ENCODE measurements at regions not wholly inside any gene's neighbourhood (a gene's known extent, or its start where the extent isn't known, plus 50 kb on each side); places are given as distances from the start of the nearest gene placed in this dataset.

- FAIRE-seq (no peak), DNase-seq (ENCODE audit: extremely low spot score, insufficient read length, low read depth) (no peak)
Measured at GRCh38 chrX:10045327-10046000, 78.3 kb downstream of the CLDN34 start.

DNA sequence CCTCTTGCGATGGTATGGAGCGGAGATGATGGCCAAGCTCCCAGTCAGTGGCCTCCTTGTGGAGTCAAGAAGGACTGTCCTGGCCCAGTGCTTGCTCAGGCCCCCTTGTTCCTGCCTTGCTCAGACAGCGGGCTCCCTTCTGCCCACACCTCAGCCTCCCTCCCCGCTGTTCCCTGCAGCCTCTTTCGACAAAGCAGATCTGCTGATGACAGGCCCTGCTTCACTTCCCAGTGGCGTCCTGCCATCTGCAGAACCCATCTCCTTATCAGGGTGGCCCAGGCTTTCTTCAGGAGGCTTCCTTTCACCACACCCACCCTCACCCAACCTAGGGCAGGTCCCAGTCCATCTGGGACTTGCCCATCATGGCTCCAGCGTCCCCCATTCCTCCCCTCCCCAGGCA lies 80.0 kb downstream of the CLDN34 start:
- FAIRE-seq: no peak

DNA sequence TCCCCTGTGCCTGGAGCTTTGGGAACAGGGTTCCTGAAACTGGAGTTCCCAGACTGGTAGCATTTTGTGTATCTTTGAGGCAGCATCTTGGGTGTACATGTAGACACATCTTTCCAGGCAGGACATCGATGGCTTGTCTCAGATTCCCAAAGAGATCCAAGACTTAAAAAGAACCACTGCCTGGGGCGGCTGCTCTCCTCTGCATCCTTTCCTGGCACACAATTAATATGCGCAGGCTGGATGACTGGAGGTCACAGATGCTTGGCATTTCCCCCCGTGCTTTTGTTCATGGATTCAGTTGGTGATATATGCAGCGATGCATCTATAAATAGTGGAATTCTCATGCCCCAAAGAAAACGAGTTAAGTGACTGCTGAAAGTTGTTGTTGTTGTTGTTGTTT lies 80.5 kb downstream of the CLDN34 start:
- DNase-seq (ENCODE audit: extremely low spot score, insufficient read length, low read depth): no peak
- FAIRE-seq: no peak

More for the DNA sequence above, 80.0 kb downstream of the CLDN34 start:
- DNase-seq (ENCODE audit: extremely low spot score, insufficient read length, low read depth): no peak

GRCh38 chrX:10048076-10048475 lies 80.9 kb downstream of the CLDN34 start:
- FAIRE-seq (no peak), DNase-seq (ENCODE audit: extremely low spot score, insufficient read length, low read depth) (no peak)

DNA sequence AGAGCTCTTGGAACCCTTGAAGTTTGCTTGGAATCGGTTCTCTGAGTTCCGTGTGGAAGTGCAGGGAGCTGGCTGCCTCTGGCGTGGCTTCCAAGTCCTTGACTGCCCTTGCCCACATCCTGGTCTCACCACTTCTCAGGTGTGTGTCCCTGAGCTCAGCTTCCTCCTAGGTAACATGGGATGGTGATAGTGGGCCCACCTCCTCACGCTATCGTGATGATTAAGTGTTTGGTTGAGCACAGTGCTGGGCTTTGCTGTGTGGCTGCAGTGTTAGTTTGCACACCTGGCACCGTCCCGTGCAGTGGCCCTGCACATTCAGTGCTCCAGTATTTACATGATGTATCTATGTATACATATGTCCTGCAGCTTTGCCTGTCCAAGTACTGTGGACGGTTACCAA lies 81.5 kb downstream of the CLDN34 start:
- FAIRE-seq (no peak), DNase-seq (ENCODE audit: extremely low spot score, insufficient read length, low read depth) (no peak)

DNA sequence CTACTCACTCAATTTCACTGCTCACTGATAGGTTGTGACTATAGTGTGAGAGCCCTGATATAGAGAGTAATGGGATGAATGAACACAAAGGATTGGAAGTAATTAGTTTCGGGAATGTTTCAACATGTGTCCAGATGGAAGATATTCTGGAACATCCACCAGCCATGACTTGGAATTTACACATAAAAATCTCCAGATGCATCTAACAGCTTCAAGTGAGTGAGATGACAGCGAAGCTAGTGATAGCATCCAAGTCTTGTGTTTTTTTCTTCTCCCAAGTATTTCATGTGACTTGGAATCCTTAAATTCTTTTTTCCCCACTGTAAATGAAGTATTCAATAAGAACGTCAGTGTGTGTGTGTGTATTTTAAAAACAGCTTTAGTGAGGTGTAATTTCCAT lies 82.1 kb downstream of the CLDN34 start:
- DNase-seq (ENCODE audit: extremely low spot score, insufficient read length, low read depth) (no peak), FAIRE-seq (no peak)

GRCh38 chrX:10050481-10050880 lies 83.3 kb downstream of the CLDN34 start:
- FAIRE-seq (no peak), DNase-seq (ENCODE audit: extremely low spot score, insufficient read length, low read depth) (no peak)

GRCh38 chrX:10051866-10052480 lies 84.8 kb downstream of the CLDN34 start:
- DNase-seq (ENCODE audit: extremely low spot score, insufficient read length, low read depth) (no peak), FAIRE-seq (no peak)

DNA sequence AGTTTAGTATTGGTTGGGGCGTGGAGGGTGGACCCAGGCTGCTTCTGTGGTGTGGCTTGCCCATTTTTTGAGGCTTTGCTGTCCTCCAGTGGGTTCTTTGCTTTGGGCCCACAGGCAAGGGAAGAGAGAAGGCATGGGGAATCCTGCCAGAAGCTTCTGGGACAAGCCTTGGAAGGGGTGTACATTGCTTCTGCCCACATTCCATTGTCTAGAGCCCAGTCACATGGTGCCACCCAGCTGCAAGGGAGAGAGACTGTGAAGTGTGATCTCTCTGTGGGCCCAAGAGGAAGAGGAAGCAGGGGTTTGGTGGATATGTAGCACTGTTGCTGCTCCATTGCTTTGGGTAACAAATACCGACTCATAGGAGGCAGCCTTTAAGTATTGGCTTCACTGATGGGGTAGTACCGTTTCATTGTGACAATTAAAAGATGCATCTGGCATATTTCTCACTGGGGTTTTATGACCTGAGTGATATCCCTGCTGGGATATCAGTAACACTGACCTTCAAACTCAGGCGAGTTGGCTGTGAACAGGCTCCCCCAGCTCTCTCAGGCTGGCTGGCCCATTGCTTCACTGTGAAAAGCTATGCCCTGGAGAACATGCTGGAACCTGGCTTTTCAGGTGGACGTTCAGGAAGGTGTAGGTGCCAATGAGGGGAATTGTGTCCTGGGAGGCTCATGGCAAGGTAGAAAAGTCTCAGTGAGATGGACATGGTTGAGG lies 85.9 kb downstream of the CLDN34 start:
- no peak for DNase-seq (ENCODE audit: extremely low spot score, insufficient read length, low read depth)
- FAIRE-seq: no peak

DNA sequence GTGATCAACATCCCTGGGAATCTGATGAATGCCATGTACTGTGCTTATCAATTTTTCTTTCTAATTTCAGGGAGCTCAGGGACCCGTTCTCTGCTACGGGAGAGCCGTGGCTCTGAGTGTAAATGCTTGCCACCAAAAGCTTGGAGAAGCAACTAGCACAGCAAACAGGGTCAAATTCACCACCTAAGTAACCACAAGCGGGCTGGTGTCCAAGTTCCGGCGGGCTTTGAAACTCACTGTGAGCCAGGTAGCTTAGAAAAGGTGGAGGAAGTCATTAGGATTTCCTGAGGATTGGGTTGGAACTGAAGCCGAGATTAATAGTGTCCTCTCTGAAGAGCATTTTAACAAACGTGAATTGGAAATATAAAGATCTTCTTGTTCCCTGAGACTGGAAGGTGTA lies 87.2 kb downstream of the CLDN34 start:
- no peak for FAIRE-seq

GRCh38 chrX:10055430-10055829 lies 88.3 kb downstream of the CLDN34 start:
- FAIRE-seq: no peak
- DNase-seq (ENCODE audit: extremely low spot score, insufficient read length, low read depth): no peak

More for the DNA sequence above, 87.2 kb downstream of the CLDN34 start:
- no peak for DNase-seq (ENCODE audit: extremely low spot score, insufficient read length, low read depth)

GRCh38 chrX:10062352-10062751 lies 94.4 kb upstream of the CLCN4 start:
- DNase-seq (ENCODE audit: extremely low spot score, insufficient read length, low read depth): no peak
- no peak for FAIRE-seq

- FAIRE-seq (no peak), DNase-seq (ENCODE audit: extremely low spot score, insufficient read length, low read depth) (no peak)
Measured at GRCh38 chrX:10062980-10063379, 93.8 kb upstream of the CLCN4 start.

DNA sequence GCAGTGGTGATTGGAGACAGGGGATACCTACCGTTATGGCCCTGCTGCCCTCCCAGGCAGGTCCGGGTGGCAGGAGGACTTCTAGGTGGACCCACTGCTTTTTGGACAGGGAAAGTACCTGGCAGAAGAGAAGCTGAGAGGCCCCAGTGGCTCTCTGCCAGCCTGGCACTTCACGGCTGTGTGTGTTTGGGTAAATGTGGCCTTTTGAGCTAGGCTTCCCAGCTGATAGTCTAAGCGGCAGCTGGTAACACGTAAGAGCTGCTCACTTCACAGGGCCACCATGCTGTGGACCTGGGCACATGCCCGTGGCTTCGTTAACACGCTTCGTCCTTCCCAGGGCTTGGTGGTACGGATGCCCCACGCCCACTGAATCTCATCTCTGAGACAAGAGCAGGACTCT lies 92.0 kb upstream of the CLCN4 start:
- DNase-seq (ENCODE audit: extremely low spot score, insufficient read length, low read depth) (no peak), FAIRE-seq (no peak)

- FAIRE-seq (no peak), DNase-seq (ENCODE audit: extremely low spot score, insufficient read length, low read depth) (no peak)
Measured at GRCh38 chrX:10070714-10071436, 85.9 kb upstream of the CLCN4 start.

DNA sequence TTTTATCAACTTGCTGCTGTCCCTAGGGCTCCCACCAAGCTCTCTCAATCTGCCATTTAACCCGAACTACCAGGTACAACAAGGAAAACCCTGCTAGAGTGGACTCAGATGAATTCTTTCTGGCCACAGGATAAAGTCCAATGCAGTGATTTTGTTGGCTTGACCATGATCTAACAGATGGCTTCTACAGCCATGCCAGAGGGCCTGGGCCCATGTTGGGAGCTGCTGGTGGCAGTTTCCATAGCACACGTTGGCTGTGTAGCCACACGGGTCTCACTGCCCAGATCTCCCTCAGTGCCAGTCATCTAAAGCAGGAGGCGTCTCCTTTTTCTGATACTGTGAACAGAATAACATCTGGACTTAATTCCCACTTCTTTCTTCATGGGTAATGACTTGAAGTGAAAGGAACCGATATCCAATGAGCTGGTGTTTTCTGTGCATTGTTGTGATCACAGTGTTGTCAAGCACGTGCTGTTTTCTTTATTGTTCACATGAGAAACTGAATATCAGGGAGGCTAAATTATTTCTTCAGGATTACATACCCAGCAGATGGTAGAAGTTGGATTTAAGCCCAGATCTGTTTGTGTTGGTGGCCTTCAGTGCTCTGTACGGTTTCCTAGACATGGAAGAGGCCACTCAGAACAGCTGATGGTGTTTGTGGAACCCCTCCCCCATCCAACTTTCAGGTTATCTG lies 85.2 kb upstream of the CLCN4 start:
- no peak for FAIRE-seq

GRCh38 chrX:10072786-10073568 lies 83.8 kb upstream of the CLCN4 start:
- DNase-seq (ENCODE audit: extremely low spot score, insufficient read length, low read depth): no peak
- no peak for FAIRE-seq

More for the DNA sequence above, 85.2 kb upstream of the CLCN4 start:
- no peak for DNase-seq (ENCODE audit: extremely low spot score, insufficient read length, low read depth)

DNA sequence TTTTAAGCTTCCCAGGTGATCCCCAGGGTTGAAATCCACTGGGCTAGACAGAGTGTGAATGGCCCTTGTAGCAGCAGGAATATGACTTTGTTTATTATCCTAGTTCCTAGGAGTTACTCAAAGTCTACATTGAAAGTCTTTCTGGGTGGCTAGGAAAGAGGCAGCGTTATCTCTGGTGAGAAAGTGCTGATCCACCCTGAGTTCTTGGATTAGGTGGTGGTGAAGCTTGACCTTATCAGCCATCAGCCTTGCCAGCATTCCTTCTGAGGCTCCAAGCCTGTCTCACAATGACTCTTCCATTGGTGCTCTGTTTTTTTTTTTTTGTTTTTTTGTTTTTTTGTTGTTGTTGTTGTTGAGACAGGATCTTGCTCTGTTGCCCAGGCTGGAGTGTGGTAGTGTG lies 83.1 kb upstream of the CLCN4 start:
- no peak for DNase-seq (ENCODE audit: extremely low spot score, insufficient read length, low read depth)
- FAIRE-seq: no peak

DNA sequence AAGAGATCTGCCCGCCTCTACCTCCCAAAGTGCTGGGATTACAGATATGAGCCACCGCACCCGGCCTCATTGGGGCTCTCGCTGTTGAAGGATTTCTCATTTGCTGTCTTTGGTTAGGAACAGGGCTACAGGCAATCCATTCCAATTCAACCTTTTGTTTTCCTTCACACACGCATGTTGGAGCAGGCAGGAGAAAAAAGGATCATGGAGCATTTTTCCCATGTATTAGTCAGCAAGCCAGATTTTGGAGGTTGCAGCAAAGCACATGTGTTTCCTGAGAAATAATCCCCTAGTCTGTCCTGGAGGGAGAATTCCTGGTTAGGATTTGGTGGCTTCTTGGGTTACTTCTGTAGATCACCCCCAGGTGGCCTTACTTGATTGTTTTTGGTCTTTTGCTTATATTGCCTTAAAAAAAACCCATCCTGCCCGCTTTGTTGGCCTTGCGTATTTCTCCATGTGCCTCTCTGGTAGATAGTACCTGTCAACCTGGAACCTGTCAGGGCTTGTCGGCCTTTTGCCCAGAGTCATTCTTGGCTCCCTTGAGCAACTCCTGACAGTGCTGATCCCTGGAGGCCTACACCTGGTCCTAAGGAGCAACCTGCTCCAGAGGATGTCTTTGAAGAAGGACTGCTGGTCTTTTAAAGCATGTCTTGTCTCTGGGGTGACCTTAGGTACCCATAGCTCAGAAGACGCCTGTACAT lies 82.4 kb upstream of the CLCN4 start:
- FAIRE-seq (no peak), DNase-seq (ENCODE audit: extremely low spot score, insufficient read length, low read depth) (no peak)
